Stomach (tissue), 8 donors: ENCODE measurements at regions not wholly inside any gene's neighbourhood (a gene's known extent, or its start where the extent isn't known, plus 50 kb on each side); places are given as distances from the start of the nearest gene placed in this dataset.

Source experiments
- DNase-seq, 2 donors: peaks; one replicate each; pipeline versions ENCODE4 v3.0.0 to v3.0.0-alpha.2; 2013 to 2019
- H3K27ac ChIP-seq, 5 donors: fragments of 200-600 bp in 4 of 5; sonication (generic) in 4 of 5; one replicate each; pipeline ENCODE4 v1.5.1; 2013 to 2019; ENCODE audit warnings: mild to moderate bottlenecking in 1 of 5, moderate library complexity in 1 of 5
- H3K27me3 ChIP-seq, 3 donors: fragments of 200-600 bp; sonication (generic); one replicate each; pipeline ENCODE4 v1.5.1; 2017 to 2019; ENCODE audit warnings: mixed run types in 1 of 3
- H3K36me3 ChIP-seq, 4 donors: fragments of 200-600 bp; sonication (generic); 1 replicate in 3 of 4; 2 replicates in 1 of 4; pipeline ENCODE4 v1.5.1; 2016 to 2019
- H3K4me1 ChIP-seq, 4 donors: fragments of 200-600 bp; sonication (generic); one replicate each; pipeline ENCODE4 v1.5.1; 2016 to 2019
- H3K4me3 ChIP-seq, 4 donors: fragments of 200-600 bp; sonication (generic) in 3 of 4; one replicate each; pipeline ENCODE4 v1.5.1; 2016 to 2019; ENCODE audit warnings: mild to moderate bottlenecking in 1 of 4
- H3K9me3 ChIP-seq, 4 donors: fragments of 200-600 bp; sonication (generic); one replicate each; pipeline ENCODE4 v1.5.1; 2016 to 2019
- EP300 ChIP-seq: sonication (generic); formaldehyde crosslinking; IDR thresholded peaks from one replicate; pipeline ENCODE4 v1.6.1; 2017; ENCODE audit warnings: antibody characterized with exemption
- POLR2A ChIP-seq, 4 donors: fragments of 450-650 bp; IDR thresholded peaks; one replicate each; pipeline ENCODE4 v1.6.1; 2016; ENCODE audit warnings: antibody characterized with exemption in 4 of 4, control low read depth in 2 of 4, mild to moderate bottlenecking in 1 of 4, moderate library complexity in 1 of 4
- POLR2AphosphoS5 ChIP-seq, 3 donors: sonication (generic); formaldehyde crosslinking; IDR thresholded peaks; one replicate each; pipeline ENCODE4 v1.6.1; 2016; ENCODE audit warnings: antibody characterized with exemption in 3 of 3
- WGBS, 5 donors: extraction: QIAGEN DNeasy Blood & Tissue Kit in 3 of 5; methylation state at CpG; one replicate each; pipeline versions ENCODE4 v1.1.5 to v1.1.7; 2013 to 2018; 5-methylcytosine and 5-hydroxymethylcytosine counted together
- intact Hi-C: fragments of 100-400 bp; cut with DNase I; formaldehyde crosslinking; loops from one replicate; pipeline ENCODE4 v1.15.1; 2023; ENCODE audit warnings: low total_unique reads
- TF ChIP-seq, protein P1 (sequence below), 7 experiments: fragments of 450-650 bp in 4 of 7; fragments of 200-600 bp in 3 of 7; sonication (generic) in 3 of 7; IDR thresholded peaks; one replicate each; pipeline ENCODE4 v1.5.1; 2016 to 2019; ENCODE audit warnings: antibody characterized with exemption in 7 of 7, control low read depth in 2 of 7, mild to moderate bottlenecking in 1 of 7
- donor health status: healthy with polysubstance abuse.
- donor health status: Bipolar disorder and iron deficiency.
- donor health status: healthy.

DNA sequence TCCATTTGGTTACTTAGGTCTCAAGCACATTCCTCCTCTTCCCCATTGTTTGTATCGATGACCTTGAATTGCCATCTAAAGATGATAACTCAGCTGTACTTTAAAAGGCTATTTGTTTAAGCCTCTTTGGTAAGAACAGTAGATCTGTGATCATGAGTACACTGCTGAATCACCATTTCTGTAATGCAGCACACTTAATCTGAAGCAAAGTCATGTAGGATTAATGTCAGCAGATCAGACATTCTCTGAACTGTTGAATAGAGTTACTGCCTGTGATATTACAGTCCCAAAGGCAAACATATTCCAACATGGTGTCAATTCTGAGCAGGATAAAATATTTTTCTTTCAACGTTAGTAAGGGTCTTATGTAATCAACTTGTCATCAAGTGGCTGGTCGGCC is 631.6 kb downstream of the TECRL start:
- Histone ChIP-seq H3K36me3 (no peaks in the 10 kb centered on the region), H3K27me3 (no peaks in the 10 kb centered on the region), H3K4me3 (no peak overlapping the region), H3K9me3 (no peaks in the 10 kb centered on the region), H3K27ac (no peak overlapping the region), H3K4me1 (no peaks in the 10 kb centered on the region)
- intact Hi-C loops = no loop called here
- no peak for TF ChIP-seq POLR2A (IDR thresholded peaks at IDR 0.05)
- no peak for TF ChIP-seq EP300
- TF ChIP-seq POLR2AphosphoS5 (IDR thresholded peaks at IDR 0.05) = no peak
- TF ChIP-seq, protein P1, sequence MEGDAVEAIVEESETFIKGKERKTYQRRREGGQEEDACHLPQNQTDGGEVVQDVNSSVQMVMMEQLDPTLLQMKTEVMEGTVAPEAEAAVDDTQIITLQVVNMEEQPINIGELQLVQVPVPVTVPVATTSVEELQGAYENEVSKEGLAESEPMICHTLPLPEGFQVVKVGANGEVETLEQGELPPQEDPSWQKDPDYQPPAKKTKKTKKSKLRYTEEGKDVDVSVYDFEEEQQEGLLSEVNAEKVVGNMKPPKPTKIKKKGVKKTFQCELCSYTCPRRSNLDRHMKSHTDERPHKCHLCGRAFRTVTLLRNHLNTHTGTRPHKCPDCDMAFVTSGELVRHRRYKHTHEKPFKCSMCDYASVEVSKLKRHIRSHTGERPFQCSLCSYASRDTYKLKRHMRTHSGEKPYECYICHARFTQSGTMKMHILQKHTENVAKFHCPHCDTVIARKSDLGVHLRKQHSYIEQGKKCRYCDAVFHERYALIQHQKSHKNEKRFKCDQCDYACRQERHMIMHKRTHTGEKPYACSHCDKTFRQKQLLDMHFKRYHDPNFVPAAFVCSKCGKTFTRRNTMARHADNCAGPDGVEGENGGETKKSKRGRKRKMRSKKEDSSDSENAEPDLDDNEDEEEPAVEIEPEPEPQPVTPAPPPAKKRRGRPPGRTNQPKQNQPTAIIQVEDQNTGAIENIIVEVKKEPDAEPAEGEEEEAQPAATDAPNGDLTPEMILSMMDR (IDR thresholded peaks at IDR 0.05) = no peak
- 62 to 81% (median 78%) methylated on average over 3 of the region's 3 CpGs for WGBS, 5 donors
- no peak for DNase-seq

DNA sequence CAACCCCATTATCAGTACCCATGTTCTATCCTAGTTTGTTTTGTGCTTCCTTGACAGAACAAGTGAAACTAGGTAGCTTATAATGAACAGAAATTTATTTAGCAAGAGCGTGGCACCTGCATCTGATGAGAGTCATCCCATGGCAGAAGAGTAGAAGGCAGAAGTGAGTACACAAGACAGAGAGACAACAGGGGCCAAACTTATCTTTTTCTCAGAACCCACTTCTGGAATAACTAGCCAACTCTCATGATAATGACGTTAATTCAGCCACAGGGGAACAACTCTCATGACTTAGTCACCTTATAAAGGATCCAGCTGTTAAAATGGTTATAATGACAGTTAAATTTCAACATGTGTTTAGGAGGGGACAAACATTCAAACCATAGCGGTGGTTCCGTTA is 644.9 kb downstream of the TECRL start:
- Histone ChIP-seq H3K9me3 (no peaks in the 10 kb centered on the region), H3K27ac (no peak overlapping the region), H3K4me3 (no peak overlapping the region), H3K36me3 (no peaks in the 10 kb centered on the region), H3K4me1 (no peaks in the 10 kb centered on the region), H3K27me3 (no peaks in the 10 kb centered on the region)
- intact Hi-C loops = no loop called here
- TF ChIP-seq POLR2AphosphoS5 (IDR thresholded peaks at IDR 0.05) = no peak
- TF ChIP-seq POLR2A (IDR thresholded peaks at IDR 0.05) = no peak
- TF ChIP-seq, protein P1 (IDR thresholded peaks at IDR 0.05) = no peak
- no peak for TF ChIP-seq EP300
- WGBS, 5 donors = 61 to 75% (median 71%) methylated on average over 4 of the region's 4 CpGs
- DNase-seq = no peak

DNA sequence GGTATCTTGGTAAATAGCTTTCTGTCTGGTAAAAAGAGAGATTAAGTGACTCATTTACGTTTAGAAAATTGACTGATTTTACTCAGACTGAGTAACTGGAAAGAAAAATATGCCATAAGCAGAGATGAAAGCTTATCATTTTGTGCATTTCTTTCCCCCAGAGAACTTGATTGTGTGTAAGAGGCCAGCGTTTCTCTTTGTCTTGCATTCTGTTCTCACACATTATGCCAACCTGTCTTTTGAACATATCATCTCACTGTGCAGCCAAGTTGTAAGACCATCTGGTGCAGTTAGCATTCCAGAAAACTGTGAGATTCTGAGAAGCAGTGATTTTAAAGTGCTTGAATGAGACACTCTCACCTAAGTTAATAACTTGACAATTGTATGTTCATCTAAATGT is 651.3 kb downstream of the TECRL start:
- H3K36me3 ChIP-seq = no peaks in the 10 kb centered on the region
- H3K27ac ChIP-seq = no peak overlapping the region
- WGBS, 5 donors = 40 to 52% (median 43%) methylated on average over 2 of the region's 2 CpGs
- intact Hi-C loops = no loop called here
- DNase-seq = no peak
- no peaks in the 10 kb centered on the region for H3K4me1 ChIP-seq
- TF ChIP-seq EP300 = no peak
- H3K9me3 ChIP-seq = peaks cover 0 to 3% (median 0%) of the 10 kb centered on the region in 4 donors
- H3K4me3 ChIP-seq = no peak overlapping the region
- no peaks in the 10 kb centered on the region for H3K27me3 ChIP-seq

DNA sequence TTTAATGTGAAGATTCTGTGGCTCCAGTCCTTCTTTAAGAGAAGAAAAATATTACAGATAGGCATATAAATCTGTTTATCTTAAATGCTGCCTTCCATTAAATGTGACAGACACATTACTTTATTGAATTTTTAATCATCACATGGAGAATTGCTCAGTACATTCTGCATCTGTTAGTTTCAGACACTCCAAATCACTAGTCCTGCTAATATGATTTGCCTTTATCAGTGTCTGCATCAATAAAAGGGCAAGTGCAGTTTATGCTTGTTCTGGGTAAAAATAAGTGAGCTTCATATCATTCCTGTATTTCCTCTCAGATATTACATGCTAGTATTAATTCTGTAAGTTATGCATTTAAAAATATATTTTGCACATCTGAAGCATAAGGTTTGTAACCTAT is 666.4 kb downstream of the TECRL start:
- no peaks in the 10 kb centered on the region for H3K9me3 ChIP-seq
- no peaks in the 10 kb centered on the region for H3K4me1 ChIP-seq
- H3K27ac ChIP-seq = no peak overlapping the region
- no peaks in the 10 kb centered on the region for H3K36me3 ChIP-seq
- TF ChIP-seq EP300 = no peak
- TF ChIP-seq, protein P1 (IDR thresholded peaks at IDR 0.05) = no peak
- no peak for TF ChIP-seq POLR2A (IDR thresholded peaks at IDR 0.05)
- no peak for TF ChIP-seq POLR2AphosphoS5 (IDR thresholded peaks at IDR 0.05)
- no peak overlapping the region for H3K4me3 ChIP-seq
- DNase-seq = no peak
- H3K27me3 ChIP-seq = no peaks in the 10 kb centered on the region
- intact Hi-C loops = no loop called here

DNA sequence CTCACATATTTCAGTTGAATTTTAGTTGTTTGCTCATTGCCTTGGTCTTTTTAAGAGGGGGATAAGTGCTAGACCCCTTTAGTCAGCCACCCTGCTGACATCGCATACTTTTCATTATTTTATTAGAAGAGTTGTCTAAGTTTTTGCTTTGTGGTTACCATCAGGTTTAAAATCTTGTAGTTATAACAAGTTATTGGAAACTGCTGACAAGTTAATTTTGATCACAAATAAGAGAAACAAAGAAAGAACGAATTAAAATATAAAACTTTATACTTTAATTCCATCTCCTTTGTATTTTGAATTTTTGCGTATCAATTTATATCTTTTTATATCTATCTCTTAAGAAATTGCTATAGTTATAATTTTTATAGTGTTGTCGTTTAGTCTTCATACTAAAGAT is 679.7 kb downstream of the TECRL start:
- Histone ChIP-seq H3K27me3 (no peaks in the 10 kb centered on the region), H3K9me3 (no peaks in the 10 kb centered on the region), H3K27ac (no peak overlapping the region), H3K36me3 (no peaks in the 10 kb centered on the region), H3K4me3 (no peak overlapping the region), H3K4me1 (no peaks in the 10 kb centered on the region)
- no peak for DNase-seq
- intact Hi-C loops = no loop called here
- TF ChIP-seq, protein P1 (IDR thresholded peaks at IDR 0.05) = no peak
- TF ChIP-seq EP300 (no peak), POLR2A (IDR thresholded peaks at IDR 0.05) (no peak), POLR2AphosphoS5 (IDR thresholded peaks at IDR 0.05) (no peak)
- WGBS, 5 donors = 84 to 90% (median 89%) methylated on average over 4 of the region's 4 CpGs
